ENCODE measurements at regions not wholly inside any gene's neighbourhood (a gene's known extent, or its start where the extent isn't known, plus 50 kb on each side); places are given as distances from the start of the nearest gene placed in this dataset.
A peak's percentile ranks its signal among the peaks of the same experiment; 100 is the strongest.

DNA sequence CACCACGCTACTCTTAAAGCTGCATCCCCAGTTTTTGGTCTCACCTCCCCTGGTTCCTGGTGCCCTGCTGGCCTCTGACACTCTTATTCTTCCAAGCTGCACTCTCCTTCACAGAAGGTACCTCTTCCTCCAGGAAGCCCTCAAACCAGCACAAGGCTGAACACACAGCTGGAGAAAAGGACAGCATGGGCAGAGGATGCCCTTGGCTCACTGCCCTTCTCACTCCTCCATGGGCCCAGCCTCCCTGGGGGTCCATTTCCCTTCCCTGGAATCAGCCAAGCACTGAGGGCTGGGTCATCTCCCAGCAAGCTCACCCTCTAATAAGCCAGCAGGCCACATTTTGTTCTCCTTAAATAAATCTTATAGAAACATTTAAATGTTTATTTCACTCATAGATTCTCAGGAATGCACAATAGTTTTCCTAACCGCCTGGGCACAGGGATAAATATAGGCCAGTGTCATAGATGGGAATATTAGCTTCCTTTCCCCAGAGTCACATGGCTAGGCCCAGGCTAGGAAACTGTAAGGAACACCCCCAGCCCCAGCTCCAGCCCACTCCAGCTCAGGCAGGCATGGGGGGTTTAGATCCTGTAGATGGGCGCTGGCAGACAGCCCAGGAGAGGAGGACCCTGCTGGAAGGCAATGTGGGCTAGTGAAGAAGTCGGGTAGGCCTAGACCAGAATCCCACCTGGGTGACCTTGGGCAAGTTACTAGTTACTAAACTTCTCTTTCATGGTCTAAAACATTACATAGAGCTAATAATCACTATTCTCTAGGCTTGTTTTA is 51.5 kb downstream of the IRAG1 start:
- CTCF ChIA-PET, result interaction anchor here (0.6 to 7.4 kb wide), 6 partner anchors 9 to 229 kb away, joined by 3 to 71 read pairs (median 4); no protein-coding TSS in a partner anchor
- TF ChIP-seq CTCF (IDR thresholded peaks at IDR 0.05; ENCODE audit: control extremely low read depth, extremely low read depth, low read depth, missing control alignments), result no peak
- DNase-seq (ENCODE audit: extremely low spot score), result no peak
- POLR2A ChIA-PET, result no interaction called here

DNA sequence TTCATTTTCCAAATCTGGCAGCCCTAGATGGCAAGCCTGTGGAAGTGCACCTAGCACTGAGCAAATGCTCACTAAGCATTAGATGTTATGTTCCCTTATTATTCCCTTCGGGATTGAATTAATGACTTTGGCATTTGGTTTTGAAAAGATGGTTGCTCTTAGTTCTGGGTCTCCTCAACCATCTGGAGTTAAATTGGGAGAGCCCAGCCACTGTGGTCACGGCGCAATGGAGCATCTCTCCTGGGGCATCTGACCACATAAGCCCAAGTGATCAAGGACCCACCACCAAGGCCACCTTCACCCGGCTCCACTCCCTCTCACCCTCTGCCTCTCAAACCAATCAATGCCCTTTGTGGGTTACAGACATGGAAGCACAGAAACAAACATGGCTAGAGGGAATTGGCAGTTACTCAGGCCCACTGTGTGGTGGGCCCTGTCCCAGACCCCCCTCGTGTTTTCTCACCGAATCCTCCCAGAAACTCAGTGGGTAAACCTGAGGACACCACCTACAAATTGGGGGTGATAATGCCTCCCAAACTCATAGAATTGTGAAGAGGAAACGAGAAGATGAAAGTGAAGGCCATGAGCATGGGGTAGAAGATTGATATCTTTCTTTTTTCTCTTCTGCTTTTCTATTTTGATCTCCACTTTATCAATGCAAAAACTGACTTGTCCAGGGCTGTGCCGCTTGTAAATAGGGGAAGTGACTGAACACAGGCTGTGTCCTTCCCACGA is 52.2 kb downstream of the IRAG1 start:
- POLR2A ChIA-PET, result no interaction called here
- CTCF ChIA-PET, result interaction anchor here (1.1 to 7.4 kb wide), 6 partner anchors 9 to 228 kb away, joined by 3 to 71 read pairs (median 5); partner anchors contain the start of gene RNF141
- DNase-seq (ENCODE audit: extremely low spot score), result peak; percentile 74
- no peak for TF ChIP-seq CTCF (IDR thresholded peaks at IDR 0.05; ENCODE audit: control extremely low read depth, extremely low read depth, low read depth, missing control alignments)

- DNase-seq (ENCODE audit: extremely low spot score), result no peak
- ChIA-PET CTCF (interaction anchor here (1.6 to 7.4 kb wide), 2 partner anchors 14 to 99 kb away, joined by 5 to 71 read pairs; partner anchors contain the start of gene RNF141), POLR2A (no interaction called here)
- no peak for TF ChIP-seq CTCF (IDR thresholded peaks at IDR 0.05; ENCODE audit: control extremely low read depth, extremely low read depth, low read depth, missing control alignments)
Observed at GRCh38 chr11:10640308-10640707, 53.2 kb downstream of the IRAG1 start.

- ChIA-PET POLR2A (no interaction called here), CTCF (interaction anchor here (1.1 to 7.4 kb wide), 4 partner anchors 15 to 99 kb away, joined by 3 to 71 read pairs (median 18); partner anchors contain the start of gene RNF141)
- no peak for TF ChIP-seq CTCF (IDR thresholded peaks at IDR 0.05; ENCODE audit: control extremely low read depth, extremely low read depth, low read depth, missing control alignments)
- DNase-seq (ENCODE audit: extremely low spot score), result no peak
Observed at GRCh38 chr11:10639350-10639749, 54.2 kb downstream of the IRAG1 start.

DNA sequence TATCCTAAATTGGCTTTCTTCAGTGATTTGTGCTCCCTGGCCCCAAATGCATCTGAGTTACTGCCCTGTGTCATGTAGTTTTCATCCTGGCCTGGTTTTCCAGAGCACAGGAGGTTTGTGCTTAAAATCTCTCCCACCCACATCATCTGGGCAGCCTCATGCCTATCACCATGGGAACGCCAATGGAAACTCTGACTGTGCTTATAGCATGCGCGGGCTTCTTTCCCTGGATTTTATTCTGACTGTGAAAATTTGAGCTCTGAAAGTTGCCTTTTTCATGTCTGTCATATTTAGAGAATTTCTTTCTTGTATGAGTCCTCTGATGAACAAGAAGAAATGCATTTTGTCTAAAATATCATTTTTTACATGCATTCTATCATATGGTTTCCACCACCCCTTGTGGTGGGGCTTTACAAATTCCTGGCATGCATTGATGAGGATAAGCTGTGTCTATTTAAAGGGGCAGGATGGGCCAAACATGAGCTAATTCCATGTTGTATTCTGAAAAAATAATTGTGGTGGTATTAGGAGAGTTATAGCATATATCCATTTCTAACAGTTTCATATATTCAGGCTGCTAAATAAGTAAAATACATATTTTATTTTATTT is 55.1 kb downstream of the IRAG1 start:
- CTCF ChIA-PET, result interaction anchor here (0.8 to 3.9 kb wide), 8 partner anchors 8 to 272 kb away, joined by 3 to 32 read pairs (median 4); no protein-coding TSS in a partner anchor
- POLR2A ChIA-PET, result no interaction called here
- no peak for DNase-seq (ENCODE audit: extremely low spot score)
- no peak for TF ChIP-seq CTCF (IDR thresholded peaks at IDR 0.05; ENCODE audit: control extremely low read depth, extremely low read depth, low read depth, missing control alignments)

- no peak for TF ChIP-seq CTCF (IDR thresholded peaks at IDR 0.05; ENCODE audit: control extremely low read depth, extremely low read depth, low read depth, missing control alignments)
- CTCF ChIA-PET, result interaction anchor here (1.1 to 3.9 kb wide), 7 partner anchors 9 to 232 kb away, joined by 3 to 32 read pairs (median 4); no protein-coding TSS in a partner anchor
- no peak for DNase-seq (ENCODE audit: extremely low spot score)
- POLR2A ChIA-PET, result no interaction called here
Observed at GRCh38 chr11:10637731-10638151, 55.8 kb downstream of the IRAG1 start.

Data from GM10248 (cell line).